Esophagus mucosa (tissue), 1 donor: ENCODE measurements at regions not wholly inside any gene's neighbourhood (a gene's known extent, or its start where the extent isn't known, plus 50 kb on each side); places are given as distances from the start of the nearest gene placed in this dataset.

Experiments used
- ATAC-seq: fragments of 200-7000 bp; cut with Tn5 transposase; one replicate; pipeline ENCODE4 v1.9.1; 2020
- donor health status: DM: yes; HTN: yes; CAD: no.

- no peak for ATAC-seq
These were observed 189.7 kb downstream of the SP3 start for GRCh38 chr2:173775440-173775839.

GRCh38 chr2:173782681-173783080 lies 182.5 kb downstream of the SP3 start:
- ATAC-seq: no peak

GRCh38 chr2:173783382-173783781 lies 181.8 kb downstream of the SP3 start:
- no peak for ATAC-seq

- no peak for ATAC-seq
These were observed 179.4 kb downstream of the SP3 start for GRCh38 chr2:173785813-173786212.

GRCh38 chr2:173791502-173791901 lies 173.7 kb downstream of the SP3 start:
- ATAC-seq: no peak

GRCh38 chr2:173792166-173792565 lies 173.0 kb downstream of the SP3 start:
- ATAC-seq: no peak

GRCh38 chr2:173792741-173793140 lies 172.4 kb downstream of the SP3 start:
- ATAC-seq: no peak

- ATAC-seq: no peak
These were observed 171.2 kb downstream of the SP3 start for GRCh38 chr2:173793709-173794565.

- ATAC-seq: no peak
These were observed 167.4 kb downstream of the SP3 start for GRCh38 chr2:173797586-173798263.

GRCh38 chr2:173802518-173802917 lies 162.7 kb downstream of the SP3 start:
- no peak for ATAC-seq

- ATAC-seq: no peak
These were observed 161.7 kb downstream of the SP3 start for GRCh38 chr2:173803449-173803848.

- no peak for ATAC-seq
These were observed 158.4 kb downstream of the SP3 start for GRCh38 chr2:173806761-173807160.

GRCh38 chr2:173808718-173809117 lies 156.5 kb downstream of the SP3 start:
- peak; percentile 33 for ATAC-seq

GRCh38 chr2:173812321-173812720 lies 152.9 kb downstream of the SP3 start:
- ATAC-seq: no peak

- ATAC-seq: no peak
These were observed 150.9 kb downstream of the SP3 start for GRCh38 chr2:173814306-173814705.

- ATAC-seq: peak; percentile 77
These were observed 149.4 kb downstream of the SP3 start for GRCh38 chr2:173815772-173816171.

- ATAC-seq: no peak
These were observed 147.6 kb downstream of the SP3 start for GRCh38 chr2:173817582-173817981.

GRCh38 chr2:173818285-173818684 lies 146.9 kb downstream of the SP3 start:
- no peak for ATAC-seq

- ATAC-seq: no peak
These were observed 145.3 kb downstream of the SP3 start for GRCh38 chr2:173819852-173820251.

GRCh38 chr2:173821451-173821850 lies 143.7 kb downstream of the SP3 start:
- ATAC-seq: no peak

- ATAC-seq: no peak
These were observed 142.2 kb downstream of the SP3 start for GRCh38 chr2:173822889-173823542.

- no peak for ATAC-seq
These were observed 141.6 kb downstream of the SP3 start for GRCh38 chr2:173823543-173823939.
